ENCODE measurements at regions not wholly inside any gene's neighbourhood (a gene's known extent, or its start where the extent isn't known, plus 50 kb on each side); places are given as distances from the start of the nearest gene placed in this dataset.
"Not testable (repeated sequence)": the region's sequence is repeated elsewhere in the genome, so short reads cannot be mapped to it uniquely, and the experiment has no call there.

DNA sequence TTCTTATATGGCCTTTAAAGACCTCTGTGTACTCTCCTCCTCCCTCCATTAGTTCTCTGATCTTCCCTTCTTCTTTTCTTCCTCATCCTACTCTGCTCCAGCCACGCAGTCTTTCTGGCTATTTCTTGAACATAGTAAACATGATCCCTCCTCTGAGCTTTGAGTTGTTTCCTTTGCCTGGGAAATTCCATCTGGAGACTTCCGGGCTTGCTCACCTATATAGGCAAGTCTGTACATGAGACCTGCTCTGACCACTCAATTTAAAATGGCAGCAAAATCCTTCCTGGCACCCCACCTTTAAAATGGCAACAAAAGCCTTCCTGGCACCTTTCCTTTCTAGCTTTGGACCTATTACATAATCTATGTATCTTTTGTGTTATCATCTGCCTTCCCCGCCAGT lies 94.4 kb downstream of the SPDYE17 start:
- TF ChIP-seq ZNF335 (tag by site-specific recombination; conservative IDR thresholded peaks at IDR 0.05); ZBTB21 (tag by site-specific recombination; IDR thresholded peaks at IDR 0.05): not testable (repeated sequence)
- TF ChIP-seq, protein P1, sequence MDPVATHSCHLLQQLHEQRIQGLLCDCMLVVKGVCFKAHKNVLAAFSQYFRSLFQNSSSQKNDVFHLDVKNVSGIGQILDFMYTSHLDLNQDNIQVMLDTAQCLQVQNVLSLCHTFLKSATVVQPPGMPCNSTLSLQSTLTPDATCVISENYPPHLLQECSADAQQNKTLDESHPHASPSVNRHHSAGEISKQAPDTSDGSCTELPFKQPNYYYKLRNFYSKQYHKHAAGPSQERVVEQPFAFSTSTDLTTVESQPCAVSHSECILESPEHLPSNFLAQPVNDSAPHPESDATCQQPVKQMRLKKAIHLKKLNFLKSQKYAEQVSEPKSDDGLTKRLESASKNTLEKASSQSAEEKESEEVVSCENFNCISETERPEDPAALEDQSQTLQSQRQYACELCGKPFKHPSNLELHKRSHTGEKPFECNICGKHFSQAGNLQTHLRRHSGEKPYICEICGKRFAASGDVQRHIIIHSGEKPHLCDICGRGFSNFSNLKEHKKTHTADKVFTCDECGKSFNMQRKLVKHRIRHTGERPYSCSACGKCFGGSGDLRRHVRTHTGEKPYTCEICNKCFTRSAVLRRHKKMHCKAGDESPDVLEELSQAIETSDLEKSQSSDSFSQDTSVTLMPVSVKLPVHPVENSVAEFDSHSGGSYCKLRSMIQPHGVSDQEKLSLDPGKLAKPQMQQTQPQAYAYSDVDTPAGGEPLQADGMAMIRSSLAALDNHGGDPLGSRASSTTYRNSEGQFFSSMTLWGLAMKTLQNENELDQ (tag by site-specific recombination; IDR thresholded peaks at IDR 0.05; ENCODE audit: low read depth): not testable (repeated sequence)
